Inflammatory macrophage treated with lipopolysaccharide for 4 hours (primary cell): ENCODE measurements at regions not wholly inside any gene's neighbourhood (a gene's known extent, or its start where the extent isn't known, plus 50 kb on each side); places are given as distances from the start of the nearest gene placed in this dataset.
"Not testable (repeated sequence)": the region's sequence is repeated elsewhere in the genome, so short reads cannot be mapped to it uniquely, and the experiment has no call there.

Experiments
- DNase-seq: peaks from one replicate; pipeline ENCODE4 v3.0.0-alpha.2; 2020

DNA sequence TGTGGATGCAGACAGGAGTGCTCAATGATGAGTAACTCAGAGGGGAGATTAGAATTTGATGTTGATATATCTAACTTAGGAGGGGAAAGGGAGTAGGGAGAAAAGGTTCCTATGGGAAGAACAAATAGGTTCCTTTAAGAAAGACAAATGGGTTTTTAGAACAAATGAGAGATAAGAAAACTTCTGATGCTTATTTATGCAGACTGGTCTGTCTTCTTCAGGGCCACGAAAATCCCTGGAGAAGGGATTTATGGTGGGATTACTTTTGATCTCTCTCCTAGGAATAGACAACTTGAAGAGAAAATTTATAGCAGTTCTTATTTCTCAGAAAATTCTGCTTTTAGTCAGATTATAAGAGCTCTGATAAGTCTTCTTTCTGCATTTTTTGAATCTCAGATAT lies 99.0 kb upstream of the DDHD1 start:
- no peak for DNase-seq

DNA sequence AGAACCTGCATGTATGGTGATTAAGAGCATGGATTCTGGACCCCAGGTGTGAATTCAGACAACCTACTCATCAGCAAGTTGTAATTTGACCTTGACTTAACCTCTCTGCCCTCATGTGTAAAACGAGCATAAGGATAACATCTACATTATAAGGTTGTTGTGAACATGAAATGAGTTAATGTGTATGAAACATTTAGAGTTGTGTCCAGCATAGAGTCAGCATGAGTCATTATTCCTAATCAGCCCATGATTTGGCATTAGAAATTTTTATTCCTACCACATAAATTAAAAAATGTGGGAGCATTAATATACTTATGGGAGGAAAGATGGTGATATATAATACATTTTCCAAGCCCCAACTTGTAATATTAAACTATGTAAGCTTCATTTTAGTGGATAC lies 95.9 kb upstream of the DDHD1 start:
- DNase-seq = no peak

DNA sequence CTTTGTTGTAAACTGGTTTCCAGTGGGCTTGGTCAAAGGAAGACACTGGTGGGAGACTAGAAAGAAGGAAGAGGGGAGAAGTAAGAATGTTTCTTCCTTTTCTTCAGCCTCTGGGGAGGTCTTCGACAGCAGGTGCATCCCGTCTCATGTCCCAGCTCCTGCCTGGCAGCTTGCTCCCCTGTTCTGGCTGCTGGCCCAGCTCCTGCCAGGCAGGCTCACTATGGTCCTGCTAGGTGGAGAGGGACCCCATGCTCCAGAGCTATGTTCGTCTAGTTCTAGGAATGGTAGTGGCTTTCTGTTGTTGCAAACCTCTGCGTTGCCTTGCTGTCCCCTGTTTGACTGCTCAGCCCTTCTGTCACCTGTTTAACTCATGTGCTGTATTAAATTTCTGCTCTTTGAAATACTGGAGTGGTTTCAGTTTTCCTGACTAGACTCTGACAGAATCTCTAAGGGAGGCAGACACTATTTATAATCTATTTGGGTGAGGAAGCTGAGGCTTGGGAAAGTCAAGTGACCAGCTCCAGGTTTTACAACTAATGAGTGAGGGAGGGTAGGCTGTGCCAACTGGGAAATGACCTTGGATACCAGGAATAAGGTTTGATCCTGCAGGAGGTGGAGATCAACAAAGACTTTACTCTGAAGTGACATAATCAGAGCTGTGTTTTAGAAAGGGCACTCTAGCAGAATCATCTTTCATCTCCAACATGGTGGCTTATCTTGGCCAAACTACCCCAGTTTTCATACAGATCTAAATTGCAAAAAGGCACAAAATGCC lies 94.7 kb upstream of the DDHD1 start:
- DNase-seq = no peak

DNA sequence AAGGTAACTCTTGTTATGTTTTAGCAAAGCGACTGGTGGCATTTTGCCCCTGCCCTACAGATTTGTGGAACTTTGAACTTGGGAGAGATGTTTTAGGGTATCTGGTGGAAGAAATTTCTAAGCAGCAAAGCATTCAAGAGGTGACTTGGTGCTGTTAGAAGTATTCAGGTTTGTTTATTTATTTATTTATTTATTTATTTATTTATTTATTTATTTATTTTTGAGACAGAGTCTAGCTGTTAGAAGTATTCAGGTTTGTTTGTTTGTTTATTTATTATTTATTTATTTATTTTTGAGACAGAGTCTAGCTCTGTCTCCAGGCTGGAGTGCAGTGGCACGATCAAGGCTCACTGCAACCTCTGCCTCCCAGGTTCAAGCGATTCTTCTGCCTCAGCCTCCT lies 89.8 kb upstream of the DDHD1 start:
- DNase-seq = not testable (repeated sequence)

DNA sequence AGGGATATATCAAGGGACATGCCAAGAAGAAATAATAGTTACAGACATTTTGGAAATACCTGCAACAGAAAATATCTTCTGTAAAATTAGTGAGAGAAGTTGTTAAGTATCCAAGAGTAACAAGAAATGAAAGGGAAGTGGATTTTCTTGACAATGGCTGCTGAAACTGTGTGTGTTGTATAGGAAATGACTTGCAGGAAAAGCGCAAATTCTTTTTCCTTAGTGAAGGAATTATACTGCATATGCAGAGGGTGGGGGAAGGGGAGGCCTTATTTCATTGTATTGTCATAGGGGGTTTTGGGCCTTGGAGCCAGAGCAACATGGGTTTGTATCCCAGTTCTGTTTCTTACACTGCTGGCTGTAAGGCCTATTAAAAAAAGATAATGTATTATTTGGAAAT lies 84.4 kb upstream of the DDHD1 start:
- DNase-seq = no peak

DNA sequence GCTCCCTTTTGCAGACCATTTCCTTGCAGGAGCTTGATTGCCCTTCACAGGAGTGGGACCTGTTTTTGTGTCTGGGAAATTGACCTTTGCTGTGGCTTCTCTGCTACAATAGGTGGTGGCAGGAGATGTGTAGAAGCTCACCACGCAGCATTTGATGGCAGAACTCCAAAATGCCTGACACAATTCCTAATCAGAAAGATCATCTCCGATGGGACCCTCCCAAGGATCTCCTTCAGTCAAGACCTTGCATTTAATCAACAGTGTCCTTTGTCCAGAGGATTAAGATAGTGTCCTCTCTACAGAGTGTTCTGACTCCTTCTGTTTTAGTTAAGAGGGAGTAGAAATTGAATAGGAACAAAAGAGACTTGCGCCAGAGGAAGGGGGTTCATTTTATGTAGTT lies 83.6 kb upstream of the DDHD1 start:
- no peak for DNase-seq

DNA sequence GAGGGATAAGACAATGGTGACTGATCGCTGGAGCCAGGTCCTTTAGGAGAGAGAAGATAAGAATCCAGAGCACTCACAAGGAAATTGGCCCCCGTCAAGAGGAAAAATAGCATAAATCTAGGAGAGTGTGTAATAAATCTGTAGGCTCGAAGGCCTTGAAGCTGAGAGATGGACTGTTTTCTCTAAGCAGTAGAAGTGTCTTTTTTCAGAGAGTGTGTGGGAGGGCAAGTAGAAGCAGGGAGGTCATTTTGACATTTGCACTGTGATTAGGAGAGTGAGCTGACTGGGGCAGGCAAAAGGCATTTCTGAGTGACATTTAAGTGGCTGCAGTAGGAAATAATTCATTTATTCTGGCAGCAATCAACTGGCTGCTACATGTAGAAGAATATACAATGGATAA lies 78.0 kb upstream of the DDHD1 start:
- no peak for DNase-seq

DNA sequence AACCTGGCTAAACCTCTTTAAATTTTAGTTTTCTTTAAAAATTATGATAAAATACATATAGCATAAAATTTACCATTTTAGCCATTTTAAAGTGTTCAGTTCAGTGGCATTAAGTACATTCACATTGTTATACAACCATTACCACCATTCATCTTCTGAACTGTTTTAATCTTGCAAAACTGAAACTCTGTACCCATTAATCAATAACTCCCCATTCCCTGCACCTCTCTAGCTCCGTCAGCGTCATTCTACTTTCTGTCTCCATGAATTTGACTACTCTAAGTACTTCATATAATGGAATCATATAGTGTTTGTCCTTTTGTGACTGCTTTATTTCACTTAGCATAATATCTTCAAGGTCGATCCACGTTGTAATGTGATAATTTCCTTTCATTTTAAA lies 75.8 kb upstream of the DDHD1 start:
- DNase-seq = no peak

DNA sequence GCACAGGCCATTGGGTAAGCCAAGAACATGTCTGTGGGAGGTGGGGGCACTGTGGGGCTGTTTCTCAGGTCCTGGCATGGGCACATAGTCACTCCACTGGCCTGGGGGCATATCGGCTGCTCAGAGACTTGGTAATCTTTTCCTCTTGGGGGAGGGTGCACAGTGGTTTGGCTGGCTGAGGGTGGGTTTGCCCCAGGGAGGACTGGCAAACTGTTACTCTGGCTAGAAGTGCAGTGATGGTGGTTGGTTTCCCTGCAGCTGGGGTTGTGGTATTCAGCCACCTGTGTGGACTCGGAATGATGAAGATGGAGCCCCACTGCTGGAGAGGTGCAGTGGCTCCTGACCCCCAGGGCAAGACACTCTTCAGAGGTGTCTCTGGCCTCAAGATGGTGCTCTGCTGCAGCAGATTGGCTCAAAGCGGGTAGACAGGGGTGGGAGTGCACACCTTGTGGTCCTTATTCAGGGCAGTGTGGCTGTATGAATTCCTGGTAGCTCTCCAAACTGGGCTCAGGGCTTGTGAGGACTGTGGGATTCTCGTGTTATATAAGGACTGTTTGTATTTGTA lies 74.1 kb upstream of the DDHD1 start:
- no peak for DNase-seq

DNA sequence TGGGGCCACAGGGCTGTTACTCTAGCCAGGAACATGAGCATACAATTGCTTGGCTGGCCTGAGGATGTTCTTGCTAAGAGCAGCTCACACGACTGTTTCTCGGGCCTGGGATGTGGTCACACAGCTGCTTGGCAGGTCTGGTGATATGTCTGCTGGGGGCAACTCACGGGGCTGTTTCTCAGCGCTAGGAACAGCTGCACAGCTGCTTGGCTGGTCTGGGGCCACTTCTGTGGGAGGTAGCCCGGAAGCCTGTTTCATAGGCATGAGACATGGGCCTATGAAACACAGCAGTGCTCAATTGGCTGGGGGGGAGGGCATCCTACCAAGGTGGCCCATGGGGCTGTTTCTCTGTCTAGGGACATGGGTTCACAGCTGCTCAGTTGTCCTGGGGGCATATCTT lies 73.4 kb upstream of the DDHD1 start:
- no peak for DNase-seq

DNA sequence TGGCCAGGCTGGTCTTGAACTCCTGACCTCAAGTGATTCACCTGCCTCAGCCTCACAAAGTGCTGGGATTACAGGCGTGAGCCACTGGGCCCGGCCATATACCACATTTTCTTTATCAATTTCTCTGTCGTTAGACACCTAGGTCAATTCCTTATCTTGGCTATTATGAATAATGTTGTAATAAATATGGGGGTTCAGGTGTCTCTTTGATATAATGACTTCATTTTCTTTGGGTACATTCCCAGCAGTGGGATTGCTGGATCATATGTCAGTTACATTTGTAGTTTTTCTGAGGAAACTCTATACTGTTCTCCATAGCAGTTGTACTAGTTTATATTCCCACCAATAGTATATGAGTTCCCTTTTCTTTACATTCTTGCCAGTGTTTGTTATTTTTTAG lies 67.8 kb upstream of the DDHD1 start:
- no peak for DNase-seq

DNA sequence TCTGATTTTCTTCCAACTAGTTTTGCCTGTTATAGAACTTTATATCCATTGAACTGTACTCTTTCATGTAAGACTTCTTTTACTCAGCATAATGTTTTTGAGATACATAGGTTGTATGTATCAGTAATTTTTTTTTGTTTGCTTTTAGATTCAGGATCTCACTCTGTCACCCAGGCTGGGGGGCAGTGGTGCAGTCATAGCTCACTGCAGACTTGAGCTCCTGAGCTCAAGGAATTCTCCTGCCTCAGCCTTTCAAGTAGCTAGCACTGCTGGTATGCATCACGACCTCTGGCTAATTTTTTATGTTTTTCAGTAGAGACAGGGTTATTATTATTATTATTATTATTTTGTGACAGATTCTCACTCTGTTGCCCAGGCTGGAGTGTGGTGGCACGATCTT lies 65.0 kb upstream of the DDHD1 start:
- no peak for DNase-seq

DNA sequence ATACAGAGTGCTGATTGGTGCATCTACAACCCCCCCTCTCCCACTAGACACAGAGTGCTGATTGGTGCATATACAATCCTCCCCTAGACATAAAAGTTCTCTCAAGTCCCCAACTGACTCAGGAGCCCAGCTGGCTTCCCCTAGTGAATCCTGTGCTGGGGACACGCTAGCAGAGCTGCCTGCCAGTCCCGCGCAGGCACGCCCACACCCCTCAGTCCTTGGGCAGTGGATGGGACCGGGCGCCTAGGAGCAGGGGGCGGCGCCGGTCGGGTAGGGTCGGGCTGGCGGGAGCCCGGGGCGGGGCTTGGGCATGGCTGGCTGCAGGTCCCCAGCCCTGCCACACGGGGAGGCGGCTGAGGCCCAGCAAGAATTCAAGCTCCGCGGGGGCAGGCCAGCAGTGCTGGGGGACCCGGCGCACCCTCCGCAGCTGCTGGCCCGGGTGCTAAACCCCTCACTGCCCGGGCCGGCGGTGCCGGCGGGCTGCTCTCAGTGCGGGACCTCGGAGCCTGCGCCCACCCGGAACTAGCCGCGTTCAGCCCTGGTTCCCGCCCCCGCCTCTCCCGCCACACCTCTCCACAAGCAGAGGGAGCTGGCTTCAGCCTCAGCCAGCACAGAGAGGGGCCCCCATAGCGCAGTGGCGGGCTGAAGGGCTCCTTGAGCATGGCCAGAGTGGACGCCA lies 64.3 kb upstream of the DDHD1 start:
- peak; percentile 70 for DNase-seq

DNA sequence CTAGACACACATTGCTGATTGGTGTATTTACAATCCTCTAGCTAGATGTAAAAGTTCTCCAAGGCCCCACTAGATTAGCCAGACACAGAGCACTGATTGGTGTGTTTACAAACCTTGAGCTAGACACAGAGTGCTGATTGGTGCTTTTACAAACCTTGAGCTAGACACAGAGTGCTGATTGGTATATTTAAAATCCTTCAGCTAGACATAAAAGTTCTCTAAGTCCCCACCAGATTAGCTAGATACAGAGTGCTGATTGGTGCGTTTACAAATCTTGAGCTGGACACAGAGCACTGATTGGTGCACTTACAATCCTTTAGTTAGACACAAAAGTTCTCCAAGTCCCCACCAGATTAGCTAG lies 63.8 kb upstream of the DDHD1 start:
- not testable (repeated sequence) for DNase-seq

DNA sequence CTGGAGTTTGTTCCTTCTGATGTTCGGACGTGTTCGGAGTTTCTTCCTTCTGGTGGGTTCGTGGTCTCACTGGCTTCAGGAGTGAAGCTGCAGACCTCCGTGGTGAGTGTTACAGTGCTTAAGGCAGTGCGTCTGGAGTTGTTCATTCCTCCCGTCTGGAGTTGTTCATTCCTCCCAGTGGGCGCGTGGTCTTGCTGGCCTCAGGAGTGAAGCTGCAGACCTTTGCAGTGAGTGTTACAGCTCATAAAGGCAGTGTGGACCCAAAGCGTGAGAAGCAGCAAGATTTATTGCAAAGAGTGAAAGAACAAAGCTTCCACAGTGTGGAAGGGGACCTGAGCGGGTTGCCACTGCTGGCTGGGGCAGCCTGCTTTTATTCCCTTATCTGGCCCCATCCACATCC lies 63.4 kb upstream of the DDHD1 start:
- DNase-seq = not testable (repeated sequence)

DNA sequence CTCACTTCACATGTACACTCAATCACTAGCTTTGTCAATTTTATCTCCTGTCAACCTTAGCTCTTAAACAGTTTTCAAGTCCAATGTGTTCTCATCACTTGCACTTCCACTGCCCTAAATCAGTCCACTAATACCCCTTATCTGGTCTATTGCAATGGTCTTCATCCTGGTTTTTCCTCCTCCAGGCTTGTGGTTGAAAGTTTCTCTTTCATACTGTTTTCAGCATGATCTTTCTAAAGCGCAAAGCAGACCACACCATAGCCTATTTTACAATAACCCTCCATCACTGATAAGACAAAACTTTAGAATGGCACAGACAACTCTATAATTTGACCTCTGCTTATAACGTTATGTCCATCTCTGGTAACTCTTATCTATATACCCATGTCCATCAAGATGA lies 62.0 kb upstream of the DDHD1 start:
- no peak for DNase-seq

DNA sequence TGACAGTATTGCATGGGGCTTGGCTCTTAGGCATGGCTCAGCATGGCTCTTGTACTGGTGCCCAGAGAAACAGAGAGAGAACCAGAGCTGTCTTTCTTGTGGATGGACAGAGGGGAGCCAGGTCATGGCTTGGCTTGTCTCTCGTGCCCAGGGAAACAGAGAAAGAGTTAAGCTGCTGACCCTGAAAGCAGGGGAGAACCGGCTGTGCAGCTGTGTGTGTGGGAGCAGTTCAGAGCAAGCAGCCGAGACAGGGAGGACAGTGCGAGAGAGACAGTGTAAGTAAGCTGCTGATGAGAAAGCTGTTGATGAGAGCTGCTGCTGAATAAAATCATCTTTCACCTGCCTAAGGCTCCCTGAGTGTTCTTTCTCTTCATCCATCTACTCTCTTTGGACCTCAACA lies 61.3 kb upstream of the DDHD1 start:
- no peak for DNase-seq

DNA sequence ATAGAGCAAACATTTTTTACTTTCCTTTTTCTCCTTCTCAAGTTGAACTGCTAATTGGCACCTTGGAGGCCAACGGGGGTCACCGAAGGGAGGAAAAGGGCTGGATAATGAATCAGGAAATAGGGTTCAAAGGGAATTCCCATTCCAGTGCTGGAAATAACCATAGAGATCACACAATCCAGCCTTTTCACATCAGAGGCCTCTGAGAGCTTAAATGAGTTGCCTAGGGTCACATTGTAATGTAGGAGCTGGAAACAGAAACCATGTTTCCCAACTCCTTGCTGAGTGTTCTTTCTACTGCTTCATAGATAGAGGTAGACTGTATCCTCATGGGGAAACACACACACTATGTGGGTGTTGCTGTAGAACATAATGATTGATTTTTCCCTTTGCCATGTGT lies 60.6 kb upstream of the DDHD1 start:
- DNase-seq = peak; percentile 25

DNA sequence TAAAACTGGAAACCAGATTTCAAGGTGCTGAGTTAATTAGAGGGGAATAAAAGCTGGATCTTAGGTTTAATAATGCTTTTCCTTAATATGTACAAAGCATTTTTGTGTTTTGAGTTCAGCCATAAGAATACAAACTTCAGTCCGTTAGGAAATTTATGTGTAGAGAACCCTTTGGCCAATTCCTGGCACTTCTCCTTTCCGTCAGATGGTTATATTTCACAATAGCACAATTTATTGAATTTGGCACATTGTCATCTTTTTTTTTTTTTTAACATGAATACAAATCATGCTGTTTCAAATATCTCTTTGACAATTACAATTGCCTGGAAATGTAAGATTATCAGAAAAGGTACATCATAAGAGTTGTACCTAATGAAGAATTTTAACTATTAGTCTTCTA lies 56.2 kb upstream of the DDHD1 start:
- peak; percentile 60 for DNase-seq
